ENCODE measurements at regions not wholly inside any gene's neighbourhood (a gene's known extent, or its start where the extent isn't known, plus 50 kb on each side); places are given as distances from the start of the nearest gene placed in this dataset.

- DNase-seq (ENCODE audit: extremely low read depth, low read depth): no peak
Observed at GRCh38 chr13:40215311-40215710, 451.1 kb downstream of the FOXO1 start.

GRCh38 chr13:40215747-40216146 lies 450.7 kb downstream of the FOXO1 start:
- TF ChIP-seq CTCF (IDR thresholded peaks at IDR 0.05; ENCODE audit: low read depth, low read length): no peak
- DNase-seq (ENCODE audit: extremely low read depth, low read depth): no peak

More at GRCh38 chr13:40215311-40215710, 451.1 kb downstream of the FOXO1 start:
- TF ChIP-seq CTCF (IDR thresholded peaks at IDR 0.05; ENCODE audit: low read depth, low read length): no peak

- no peak for TF ChIP-seq CTCF (IDR thresholded peaks at IDR 0.05; ENCODE audit: low read depth, low read length)
- no peak for DNase-seq (ENCODE audit: extremely low read depth, low read depth)
Observed at GRCh38 chr13:40217675-40218074, 448.8 kb downstream of the FOXO1 start.

GRCh38 chr13:40220299-40220935 lies 446.0 kb downstream of the FOXO1 start:
- TF ChIP-seq CTCF (IDR thresholded peaks at IDR 0.05; ENCODE audit: low read depth, low read length): no peak
- no peak for DNase-seq (ENCODE audit: extremely low read depth, low read depth)

- no peak for TF ChIP-seq CTCF (IDR thresholded peaks at IDR 0.05; ENCODE audit: low read depth, low read length)
Observed at GRCh38 chr13:40221131-40221459, 445.3 kb downstream of the FOXO1 start.

GRCh38 chr13:40221460-40222201 lies 444.8 kb downstream of the FOXO1 start:
- DNase-seq (ENCODE audit: extremely low read depth, low read depth): no peak
- no peak for TF ChIP-seq CTCF (IDR thresholded peaks at IDR 0.05; ENCODE audit: low read depth, low read length)

More at GRCh38 chr13:40221131-40221459, 445.3 kb downstream of the FOXO1 start:
- DNase-seq (ENCODE audit: extremely low read depth, low read depth): no peak

GRCh38 chr13:40223585-40223984 lies 442.9 kb downstream of the FOXO1 start:
- TF ChIP-seq CTCF (IDR thresholded peaks at IDR 0.05; ENCODE audit: low read depth, low read length): no peak
- DNase-seq (ENCODE audit: extremely low read depth, low read depth): no peak
